Mesenchymal stem cell (in vitro differentiated cells and primary cell): ENCODE measurements at regions not wholly inside any gene's neighbourhood (a gene's known extent, or its start where the extent isn't known, plus 50 kb on each side); places are given as distances from the start of the nearest gene placed in this dataset.

ENCODE experiments used
- DNase-seq: peaks from one replicate; pipeline ENCODE4 v3.0.0-alpha.2; 2013
- H2AFZ ChIP-seq: one replicate; pipeline ENCODE4 v1.6.1; 2013; ENCODE audit warnings: low read depth, mild to moderate bottlenecking, control low read depth, inconsistent platforms, low read length, moderate library complexity
- H2AK5ac ChIP-seq: 2 replicates; pipeline ENCODE4 v1.6.1; 2013; ENCODE audit warnings: low read length, moderate library complexity, mild to moderate bottlenecking, inconsistent platforms; ENCODE audit not compliant: severe bottlenecking
- H2BK120ac ChIP-seq: one replicate; pipeline ENCODE4 v1.6.1; 2013; ENCODE audit warnings: low read depth, mild to moderate bottlenecking, inconsistent platforms, low read length, moderate library complexity
- H2BK12ac ChIP-seq, 2 experiments: one replicate each; pipeline ENCODE4 v1.6.1; 2013; ENCODE audit warnings: inconsistent platforms in 2 of 2, low read length in 2 of 2, mild to moderate bottlenecking in 2 of 2, moderate library complexity in 2 of 2, control low read depth in 1 of 2
- H2BK15ac ChIP-seq: one replicate; pipeline ENCODE4 v1.6.1; 2013; ENCODE audit warnings: mild to moderate bottlenecking, low read depth, inconsistent platforms; ENCODE audit not compliant: poor library complexity, severe bottlenecking
- H2BK5ac ChIP-seq: 2 replicates; pipeline ENCODE4 v1.6.1; 2013; ENCODE audit warnings: low read depth, mild to moderate bottlenecking, low read length, control low read depth, inconsistent platforms; ENCODE audit not compliant: poor library complexity, severe bottlenecking
- H3K14ac ChIP-seq, 2 experiments: one replicate each; pipeline ENCODE4 v1.6.1; 2013; ENCODE audit warnings: inconsistent platforms in 2 of 2, low read length in 2 of 2, control low read depth in 1 of 2, mild to moderate bottlenecking in 1 of 2, moderate library complexity in 1 of 2
- H3K18ac ChIP-seq, 2 experiments: one replicate each; pipeline ENCODE4 v1.6.1; 2013; ENCODE audit warnings: inconsistent platforms in 2 of 2, low read length in 2 of 2, control low read depth in 1 of 2, low read depth in 1 of 2, mild to moderate bottlenecking in 1 of 2
- H3K23ac ChIP-seq, 2 experiments: one replicate each; pipeline ENCODE4 v1.6.1; 2013; ENCODE audit warnings: inconsistent platforms in 2 of 2, low read length in 2 of 2, mild to moderate bottlenecking in 2 of 2, moderate library complexity in 2 of 2, control low read depth in 1 of 2
- H3K27ac ChIP-seq: 2 replicates; pipeline ENCODE4 v1.5.1; 2013; ENCODE audit warnings: mild to moderate bottlenecking, moderate library complexity, low read length, control low read depth, inconsistent platforms; ENCODE audit not compliant: poor library complexity, severe bottlenecking
- H3K27me3 ChIP-seq, 2 experiments: 2 replicates each; pipeline versions ENCODE4 v1.6.1 to v1.7.0; 2013; ENCODE audit warnings: low read length in 2 of 2, mild to moderate bottlenecking in 2 of 2, moderate library complexity in 2 of 2, control low read depth in 1 of 2, inconsistent platforms in 1 of 2; ENCODE audit not compliant: control insufficient read depth in 1 of 2, insufficient read depth in 1 of 2
- H3K36me3 ChIP-seq, 2 experiments: 2 replicates each; pipeline versions ENCODE4 v1.6.1 to v1.7.0; 2013; ENCODE audit warnings: low read length in 2 of 2, control low read depth in 1 of 2, inconsistent platforms in 1 of 2, low read depth in 1 of 2, mild to moderate bottlenecking in 1 of 2; ENCODE audit not compliant: insufficient read depth in 2 of 2, control insufficient read depth in 1 of 2
- H3K4ac ChIP-seq, 2 experiments: one replicate each; pipeline ENCODE4 v1.6.1; 2013; ENCODE audit warnings: inconsistent platforms in 2 of 2, low read length in 2 of 2, mild to moderate bottlenecking in 2 of 2, moderate library complexity in 2 of 2, control low read depth in 1 of 2, low read depth in 1 of 2
- H3K4me1 ChIP-seq: 2 replicates; pipeline ENCODE4 v1.6.1; 2013; ENCODE audit warnings: low read depth, low read length, control low read depth; ENCODE audit not compliant: control insufficient read depth, insufficient read depth
- H3K4me2 ChIP-seq: 2 replicates; pipeline ENCODE4 v1.6.1; 2013; ENCODE audit warnings: low read length, mild to moderate bottlenecking, inconsistent platforms; ENCODE audit not compliant: poor library complexity, severe bottlenecking
- H3K4me3 ChIP-seq, 2 experiments: 2 replicates each; pipeline versions ENCODE4 v1.5.1 to v1.7.0; 2013; ENCODE audit warnings: low read length in 2 of 2, mild to moderate bottlenecking in 2 of 2, control low read depth in 1 of 2, low read depth in 1 of 2; ENCODE audit not compliant: insufficient read depth in 1 of 2
- H3K79me1 ChIP-seq: replicated peaks from 2 replicates; pipeline ENCODE4 v1.6.1; 2013; ENCODE audit warnings: mild to moderate bottlenecking, control low read depth, low read length, inconsistent platforms; ENCODE audit not compliant: poor library complexity, severe bottlenecking
- H3K9ac ChIP-seq: 2 replicates; pipeline ENCODE4 v1.7.0; 2013; ENCODE audit warnings: mild to moderate bottlenecking, low read length, moderate library complexity
- H3K9me3 ChIP-seq: 2 replicates; pipeline ENCODE4 v1.7.0; 2013; ENCODE audit warnings: mild to moderate bottlenecking, low read length; ENCODE audit not compliant: control insufficient read depth
- H4K8ac ChIP-seq: one replicate; pipeline ENCODE4 v1.6.1; 2013; ENCODE audit warnings: inconsistent platforms, mild to moderate bottlenecking, low read length, moderate library complexity
- H4K91ac ChIP-seq: one replicate; pipeline ENCODE4 v1.6.1; 2013; ENCODE audit warnings: mild to moderate bottlenecking, low read length, inconsistent platforms
- WGBS: methylation state at CpG from one replicate; pipeline ENCODE4 v1.1.7; 2013; ENCODE audit warnings: mixed read lengths; 5-methylcytosine and 5-hydroxymethylcytosine counted together

GRCh38 chr19:27676334-27676733 is 1536.6 kb downstream of the UQCRFS1 start:
- Histone ChIP-seq H3K9ac (no peak overlapping the region), H2BK12ac (no peak overlapping the region), H3K36me3 (no peaks in the 10 kb centered on the region), H3K4me3 (no peak overlapping the region), H3K27me3 (no peaks in the 10 kb centered on the region), H3K18ac (no peak overlapping the region), H4K91ac (no peak overlapping the region), H3K9me3 (peaks cover 19% of the 10 kb centered on the region), H3K4me1 (no peaks in the 10 kb centered on the region), H2AK5ac (no peak overlapping the region), H2AFZ (no peak overlapping the region), H3K23ac (no peak overlapping the region), H3K79me1 (no peaks in the 10 kb centered on the region), H3K14ac (no peak overlapping the region), H2BK5ac (no peak overlapping the region), H2BK15ac (no peak overlapping the region), H4K8ac (no peak overlapping the region), H3K4ac (no peak overlapping the region), H3K27ac (no peak overlapping the region), H2BK120ac (no peak overlapping the region), H3K4me2 (no peak overlapping the region)
- no peak for DNase-seq
- WGBS: 81% methylated on average over 3 of the region's 3 CpGs

DNA sequence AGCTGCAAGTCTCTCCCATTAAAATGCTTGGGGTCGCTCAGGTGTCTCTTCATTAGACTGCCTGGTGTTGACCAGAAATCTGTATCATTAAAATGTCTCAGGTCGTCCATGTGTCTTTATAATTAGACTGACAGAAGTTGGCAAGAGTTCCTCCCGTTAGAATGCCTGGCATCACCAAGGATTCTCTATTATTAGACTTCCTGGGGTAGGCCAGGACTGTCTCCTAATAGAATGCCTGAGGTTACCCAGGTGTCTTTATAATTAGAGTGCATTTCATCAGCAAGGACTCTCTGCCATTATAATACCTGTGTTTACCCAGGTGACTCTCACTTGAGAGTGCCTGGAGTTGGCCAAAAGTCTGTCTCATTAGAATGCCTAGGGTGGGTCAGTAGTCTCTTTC is 1537.2 kb downstream of the UQCRFS1 start:
- Histone ChIP-seq H3K9ac (no peak overlapping the region), H2AK5ac (no peak overlapping the region), H2BK120ac (no peak overlapping the region), H3K4me2 (no peak overlapping the region), H3K23ac (no peak overlapping the region), H3K14ac (no peak overlapping the region), H2BK12ac (no peak overlapping the region), H3K27me3 (no peaks in the 10 kb centered on the region), H3K4me1 (no peaks in the 10 kb centered on the region), H3K79me1 (no peaks in the 10 kb centered on the region), H4K91ac (no peak overlapping the region), H3K27ac (no peak overlapping the region), H3K4ac (no peak overlapping the region), H2AFZ (no peak overlapping the region), H4K8ac (no peak overlapping the region), H3K9me3 (peaks cover 19% of the 10 kb centered on the region), H3K36me3 (no peaks in the 10 kb centered on the region), H3K4me3 (no peak overlapping the region), H2BK15ac (no peak overlapping the region), H2BK5ac (no peak overlapping the region), H3K18ac (no peak overlapping the region)
- DNase-seq: no peak
- 26% methylated on average over 3 of the region's 3 CpGs for WGBS

- no peaks in the 10 kb centered on the region for H3K27me3 ChIP-seq
- no peaks in the 10 kb centered on the region for H3K79me1 ChIP-seq
- peaks cover 19% of the 10 kb centered on the region for H3K9me3 ChIP-seq
- no peak overlapping the region for H3K23ac ChIP-seq
- H3K27ac ChIP-seq: no peak overlapping the region
- no peak overlapping the region for H2BK15ac ChIP-seq
- no peak overlapping the region for H2BK120ac ChIP-seq
- no peaks in the 10 kb centered on the region for H3K4me1 ChIP-seq
- H2AK5ac ChIP-seq: no peak overlapping the region
- no peak overlapping the region for H3K4me2 ChIP-seq
- H3K4ac ChIP-seq: no peak overlapping the region
- no peak for DNase-seq
- no peak overlapping the region for H3K18ac ChIP-seq
- no peak overlapping the region for H4K91ac ChIP-seq
- H2AFZ ChIP-seq: no peak overlapping the region
- H3K9ac ChIP-seq: no peak overlapping the region
- no peaks in the 10 kb centered on the region for H3K36me3 ChIP-seq
- no peak overlapping the region for H2BK12ac ChIP-seq
- no peak overlapping the region for H3K4me3 ChIP-seq
- no peak overlapping the region for H3K14ac ChIP-seq
- WGBS: 85% methylated on average over 10 of the region's 10 CpGs
- H4K8ac ChIP-seq: no peak overlapping the region
- no peak overlapping the region for H2BK5ac ChIP-seq
Observed at GRCh38 chr19:27674701-27675100, 1538.2 kb downstream of the UQCRFS1 start.

- no peak overlapping the region for H3K23ac ChIP-seq
- 45% methylated on average over 4 of the region's 4 CpGs for WGBS
- no peak overlapping the region for H3K18ac ChIP-seq
- no peak overlapping the region for H3K4me3 ChIP-seq
- H3K27me3 ChIP-seq: no peaks in the 10 kb centered on the region
- DNase-seq: no peak
- H2BK15ac ChIP-seq: no peak overlapping the region
- no peaks in the 10 kb centered on the region for H3K79me1 ChIP-seq
- no peak overlapping the region for H3K4ac ChIP-seq
- no peaks in the 10 kb centered on the region for H3K4me1 ChIP-seq
- H3K9ac ChIP-seq: no peak overlapping the region
- H3K36me3 ChIP-seq: no peaks in the 10 kb centered on the region
- no peak overlapping the region for H3K27ac ChIP-seq
- H4K8ac ChIP-seq: no peak overlapping the region
- H2AFZ ChIP-seq: no peak overlapping the region
- no peak overlapping the region for H3K14ac ChIP-seq
- no peak overlapping the region for H2AK5ac ChIP-seq
- no peak overlapping the region for H2BK12ac ChIP-seq
- peaks cover 20% of the 10 kb centered on the region for H3K9me3 ChIP-seq
- no peak overlapping the region for H3K4me2 ChIP-seq
- H4K91ac ChIP-seq: no peak overlapping the region
- H2BK120ac ChIP-seq: no peak overlapping the region
- no peak overlapping the region for H2BK5ac ChIP-seq
Observed at GRCh38 chr19:27673986-27674385, 1539.0 kb downstream of the UQCRFS1 start.
